Trophoblast cell (in vitro differentiated cells and primary cell): ENCODE measurements at regions not wholly inside any gene's neighbourhood (a gene's known extent, or its start where the extent isn't known, plus 50 kb on each side); places are given as distances from the start of the nearest gene placed in this dataset.

Experiments used
- DNase-seq, 2 donors: peaks; one replicate each; pipeline ENCODE4 v3.0.0-alpha.2; 2016
- H2AFZ ChIP-seq: 2 replicates; pipeline ENCODE4 v1.6.1; 2013; ENCODE audit warnings: low read length, moderate library complexity, mild to moderate bottlenecking; ENCODE audit not compliant: insufficient read depth, poor library complexity
- H2AK5ac ChIP-seq: 2 replicates; pipeline ENCODE4 v1.6.1; 2013; ENCODE audit warnings: mild to moderate bottlenecking, low read length
- H2BK120ac ChIP-seq: 2 replicates; pipeline ENCODE4 v1.6.1; 2013; ENCODE audit warnings: low read length, mild to moderate bottlenecking, moderate library complexity; ENCODE audit not compliant: insufficient read depth, poor library complexity
- H2BK12ac ChIP-seq: 2 replicates; pipeline ENCODE4 v1.6.1; 2013; ENCODE audit warnings: mild to moderate bottlenecking, low read length, moderate library complexity
- H2BK5ac ChIP-seq: 2 replicates; pipeline ENCODE4 v1.6.1; 2013; ENCODE audit warnings: low read length, low read depth, moderate library complexity, mild to moderate bottlenecking; ENCODE audit not compliant: poor library complexity
- H3K14ac ChIP-seq: 2 replicates; pipeline ENCODE4 v1.6.1; 2013; ENCODE audit warnings: mild to moderate bottlenecking, low read length
- H3K18ac ChIP-seq: 2 replicates; pipeline ENCODE4 v1.6.1; 2013; ENCODE audit warnings: mild to moderate bottlenecking, low read length
- H3K23ac ChIP-seq: 2 replicates; pipeline ENCODE4 v1.6.1; 2013; ENCODE audit warnings: low read length
- H3K27ac ChIP-seq: 2 replicates; pipeline ENCODE4 v1.5.1; 2013; ENCODE audit warnings: low read depth, mild to moderate bottlenecking, inconsistent platforms, low read length, moderate library complexity
- H3K27me3 ChIP-seq: 2 replicates; pipeline ENCODE4 v1.6.1; 2013; ENCODE audit warnings: inconsistent platforms, mild to moderate bottlenecking, low read length, moderate library complexity; ENCODE audit not compliant: insufficient read depth
- H3K36me3 ChIP-seq, 2 experiments: 1 replicate in 1 of 2; 2 replicates in 1 of 2; pipeline ENCODE4 v1.6.1; 2013; ENCODE audit warnings: low read length in 2 of 2, mild to moderate bottlenecking in 2 of 2, moderate library complexity in 1 of 2; ENCODE audit not compliant: insufficient read depth in 2 of 2, control insufficient read depth in 1 of 2
- H3K4ac ChIP-seq: 2 replicates; pipeline ENCODE4 v1.6.1; 2013; ENCODE audit warnings: low read depth, mild to moderate bottlenecking, low read length, moderate library complexity
- H3K4me1 ChIP-seq, 2 experiments: 1 replicate in 1 of 2; 2 replicates in 1 of 2; pipeline ENCODE4 v1.6.1; 2013; ENCODE audit warnings: low read length in 2 of 2, mild to moderate bottlenecking in 2 of 2, moderate library complexity in 1 of 2; ENCODE audit not compliant: insufficient read depth in 2 of 2, control insufficient read depth in 1 of 2
- H3K4me2 ChIP-seq: 2 replicates; pipeline ENCODE4 v1.6.1; 2013; ENCODE audit warnings: inconsistent platforms, mild to moderate bottlenecking, low read length, moderate library complexity
- H3K4me3 ChIP-seq: 2 replicates; pipeline ENCODE4 v1.5.1; 2013; ENCODE audit warnings: mild to moderate bottlenecking, low read depth, low read length, inconsistent platforms
- H3K79me1 ChIP-seq: one replicate; pipeline ENCODE4 v1.6.1; 2013; ENCODE audit warnings: low read length
- H3K79me2 ChIP-seq: 2 replicates; pipeline ENCODE4 v1.6.1; 2013; ENCODE audit warnings: low read length, mild to moderate bottlenecking; ENCODE audit not compliant: control insufficient read depth, insufficient read depth, poor library complexity
- H3K9ac ChIP-seq: 2 replicates; pipeline ENCODE4 v1.6.1; 2013; ENCODE audit warnings: mild to moderate bottlenecking, low read length
- H3K9me3 ChIP-seq: 2 replicates; pipeline ENCODE4 v1.6.1; 2013; ENCODE audit warnings: low read depth, mild to moderate bottlenecking, control low read depth, inconsistent platforms, low read length; ENCODE audit not compliant: insufficient read depth
- H4K12ac ChIP-seq: 2 replicates; pipeline ENCODE4 v1.6.1; 2013; ENCODE audit warnings: low read depth, mild to moderate bottlenecking, low read length, moderate library complexity
- H4K8ac ChIP-seq: 2 replicates; pipeline ENCODE4 v1.6.1; 2013; ENCODE audit warnings: low read depth, mild to moderate bottlenecking, low read length, moderate library complexity
- H4K91ac ChIP-seq: one replicate; pipeline ENCODE4 v1.6.1; 2013; ENCODE audit warnings: low read depth, mild to moderate bottlenecking, low read length, moderate library complexity
- WGBS: extraction: QIAGEN DNeasy Blood & Tissue Kit; methylation state at CpG from one replicate; pipeline ENCODE4 v1.1.7; 2013; ENCODE audit warnings: missing lambda C conversion rate; ENCODE audit not compliant: insufficient read length, insufficient coverage; ENCODE audit errors: extremely low coverage; 5-methylcytosine and 5-hydroxymethylcytosine counted together

GRCh38 chr2:21683838-21684237 is 560.1 kb downstream of the TDRD15 start:
- Histone ChIP-seq H2BK120ac (no peak overlapping the region), H3K79me2 (no peaks in the 10 kb centered on the region), H3K23ac (no peak overlapping the region), H3K27me3 (no peaks in the 10 kb centered on the region), H3K9me3 (no peaks in the 10 kb centered on the region), H3K36me3 (no peaks in the 10 kb centered on the region), H3K4me3 (no peak overlapping the region), H3K14ac (no peak overlapping the region), H3K79me1 (no peaks in the 10 kb centered on the region), H2BK5ac (no peak overlapping the region), H4K12ac (no peak overlapping the region), H3K18ac (no peak overlapping the region), H3K4me2 (no peak overlapping the region), H3K9ac (no peak overlapping the region), H4K8ac (no peak overlapping the region), H3K4me1 (no peaks in the 10 kb centered on the region), H4K91ac (no peak overlapping the region), H3K27ac (no peak overlapping the region), H2AFZ (no peak overlapping the region), H2BK12ac (no peak overlapping the region), H2AK5ac (no peak overlapping the region), H3K4ac (no peak overlapping the region)
- WGBS: 100% methylated on average over 1 of the region's 2 CpGs
- no peak for DNase-seq

- no peak overlapping the region for H3K9ac ChIP-seq
- no peak overlapping the region for H2AK5ac ChIP-seq
- no peak for DNase-seq
- no CpG with 5 or more reads among the region's 2 CpGs for WGBS
- no peak overlapping the region for H3K27ac ChIP-seq
- no peak overlapping the region for H2BK120ac ChIP-seq
- H4K8ac ChIP-seq: no peak overlapping the region
- H3K27me3 ChIP-seq: no peaks in the 10 kb centered on the region
- no peak overlapping the region for H4K12ac ChIP-seq
- no peaks in the 10 kb centered on the region for H3K9me3 ChIP-seq
- no peaks in the 10 kb centered on the region for H3K4me1 ChIP-seq
- no peak overlapping the region for H3K14ac ChIP-seq
- no peak overlapping the region for H2BK12ac ChIP-seq
- H3K18ac ChIP-seq: no peak overlapping the region
- H3K4me2 ChIP-seq: no peak overlapping the region
- H2BK5ac ChIP-seq: no peak overlapping the region
- H3K36me3 ChIP-seq: no peaks in the 10 kb centered on the region
- H3K4ac ChIP-seq: no peak overlapping the region
- H3K23ac ChIP-seq: peak overlapping the region; percentile 67
- H2AFZ ChIP-seq: no peak overlapping the region
- H4K91ac ChIP-seq: no peak overlapping the region
- no peaks in the 10 kb centered on the region for H3K79me1 ChIP-seq
- no peak overlapping the region for H3K4me3 ChIP-seq
- no peaks in the 10 kb centered on the region for H3K79me2 ChIP-seq
These were observed 563.8 kb downstream of the TDRD15 start for GRCh38 chr2:21687589-21687988.

- H3K4me2 ChIP-seq: no peak overlapping the region
- no peak overlapping the region for H2BK12ac ChIP-seq
- no peak overlapping the region for H3K4me3 ChIP-seq
- no peak overlapping the region for H3K23ac ChIP-seq
- H4K91ac ChIP-seq: no peak overlapping the region
- H3K9ac ChIP-seq: no peak overlapping the region
- H3K36me3 ChIP-seq: no peaks in the 10 kb centered on the region
- no peaks in the 10 kb centered on the region for H3K79me2 ChIP-seq
- H2AK5ac ChIP-seq: no peak overlapping the region
- H3K27me3 ChIP-seq: no peaks in the 10 kb centered on the region
- no peak overlapping the region for H2BK120ac ChIP-seq
- H3K9me3 ChIP-seq: no peaks in the 10 kb centered on the region
- no peak for DNase-seq
- H4K12ac ChIP-seq: no peak overlapping the region
- no peak overlapping the region for H3K4ac ChIP-seq
- H3K18ac ChIP-seq: no peak overlapping the region
- no peak overlapping the region for H3K14ac ChIP-seq
- no peak overlapping the region for H4K8ac ChIP-seq
- H3K27ac ChIP-seq: no peak overlapping the region
- H3K79me1 ChIP-seq: no peaks in the 10 kb centered on the region
- no peak overlapping the region for H2BK5ac ChIP-seq
- no peak overlapping the region for H2AFZ ChIP-seq
- no peaks in the 10 kb centered on the region for H3K4me1 ChIP-seq
These were observed 566.2 kb downstream of the TDRD15 start for GRCh38 chr2:21690005-21690404.

GRCh38 chr2:21693081-21693480 is 569.3 kb downstream of the TDRD15 start:
- Histone ChIP-seq H3K36me3 (no peaks in the 10 kb centered on the region), H3K4me3 (no peak overlapping the region), H3K4me2 (no peak overlapping the region), H3K4ac (no peak overlapping the region), H3K27me3 (no peaks in the 10 kb centered on the region), H3K23ac (no peak overlapping the region), H2BK12ac (no peak overlapping the region), H3K79me1 (no peaks in the 10 kb centered on the region), H3K79me2 (no peaks in the 10 kb centered on the region), H4K12ac (no peak overlapping the region), H2BK5ac (no peak overlapping the region), H2BK120ac (no peak overlapping the region), H2AFZ (no peak overlapping the region), H3K9me3 (no peaks in the 10 kb centered on the region), H3K4me1 (no peaks in the 10 kb centered on the region), H3K14ac (no peak overlapping the region), H4K8ac (no peak overlapping the region), H3K18ac (no peak overlapping the region), H4K91ac (no peak overlapping the region), H2AK5ac (no peak overlapping the region), H3K9ac (no peak overlapping the region), H3K27ac (no peak overlapping the region)
- no peak for DNase-seq
